DMS114 treated with DMSO at 0.1 percent for 48 hours (cell line): ENCODE measurements at regions not wholly inside any gene's neighbourhood (a gene's known extent, or its start where the extent isn't known, plus 50 kb on each side); places are given as distances from the start of the nearest gene placed in this dataset.

Source experiments
- DNase-seq: peaks from one replicate; lab custom pipeline; 2025; ENCODE audit not compliant: unreplicated experiment; lab: John Stamatoyannopoulos, UW

DNA sequence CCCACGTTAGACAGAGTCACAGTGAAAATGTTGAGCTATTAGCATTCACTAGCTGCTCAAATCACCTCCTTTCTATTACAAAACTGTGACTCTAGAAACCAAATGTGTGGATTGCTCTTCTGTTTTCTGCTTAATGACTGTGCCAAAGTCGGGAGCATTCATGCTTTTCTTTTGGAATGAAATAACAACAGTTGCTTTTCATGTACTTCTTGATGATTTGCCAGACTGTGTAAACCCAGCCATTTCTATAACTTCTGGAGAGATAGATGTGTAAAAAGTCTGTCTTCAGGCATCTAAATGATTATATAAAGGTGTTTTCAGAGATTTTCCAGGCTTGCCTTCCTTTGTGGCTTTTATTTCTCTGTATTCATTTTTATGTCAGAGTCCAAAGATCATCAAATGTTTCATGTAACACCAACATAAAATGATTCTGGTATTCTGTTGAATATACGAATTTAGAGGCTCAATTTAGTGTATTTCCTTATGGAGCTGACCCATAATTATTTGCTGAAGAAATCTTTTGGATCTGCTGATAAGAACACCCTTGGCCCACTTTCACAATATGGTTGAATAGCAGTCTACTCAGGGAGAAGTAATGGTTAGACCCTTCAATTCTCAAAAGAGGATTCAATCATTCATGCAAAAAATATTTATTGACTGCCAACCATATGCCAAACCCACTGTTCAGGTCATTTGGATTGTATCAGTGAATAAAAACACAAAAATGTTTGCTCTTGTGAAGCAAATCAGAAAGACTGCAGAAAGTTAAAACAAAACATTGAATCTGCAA, 581.2 kb downstream of the CDH18 start:
- DNase-seq: no peak

- DNase-seq: no peak
Observed at GRCh38 chr5:19408149-19408548, 579.9 kb downstream of the CDH18 start.

- DNase-seq: no peak
Observed at GRCh38 chr5:19411936-19412335, 576.1 kb downstream of the CDH18 start.
